ENCODE measurements at regions not wholly inside any gene's neighbourhood (a gene's known extent, or its start where the extent isn't known, plus 50 kb on each side); places are given as distances from the start of the nearest gene placed in this dataset.

- no peak for TF ChIP-seq E2F2 (CRISPR knock-in tag; IDR thresholded peaks at IDR 0.05; ENCODE audit: borderline replicate concordance)
- TF ChIP-seq PCBP2 (optimal IDR thresholded peaks at IDR 0.05; ENCODE audit: low read depth, low read length, poor library complexity, severe bottlenecking), result no peak
- no peak; the same call in 1 of the 2 replicates for TF ChIP-seq ZNF749 (CRISPR knock-in tag; IDR thresholded peaks at IDR 0.05; ENCODE audit: borderline replicate concordance)
- no peak for TF ChIP-seq MAFF (IDR thresholded peaks at IDR 0.05; ENCODE audit: low read depth, low read length)
- no peak for TF ChIP-seq ZIK1 (CRISPR knock-in tag; IDR thresholded peaks at IDR 0.05; ENCODE audit: borderline replicate concordance, low read depth)
- no peak for TF ChIP-seq SUZ12 (IDR thresholded peaks at IDR 0.05; ENCODE audit: low read depth, low read length)
- no peak for TF ChIP-seq ZNF121 (CRISPR knock-in tag; IDR thresholded peaks at IDR 0.05)
- no peak for TF ChIP-seq PHF5A (CRISPR knock-in tag; IDR thresholded peaks at IDR 0.05; ENCODE audit: low read depth, unreplicated experiment)
- TF ChIP-seq ZFP91 (CRISPR knock-in tag; IDR thresholded peaks at IDR 0.05; ENCODE audit: borderline replicate concordance), result no peak; the same call in 1 of the 2 replicates
- TF ChIP-seq SCMH1 (CRISPR knock-in tag; IDR thresholded peaks at IDR 0.05; ENCODE audit: borderline replicate concordance), result no peak
- TF ChIP-seq PTBP1 (IDR thresholded peaks at IDR 0.05; ENCODE audit: low read depth, low read length, poor library complexity, severe bottlenecking), result no peak
- TF ChIP-seq, protein P1, sequence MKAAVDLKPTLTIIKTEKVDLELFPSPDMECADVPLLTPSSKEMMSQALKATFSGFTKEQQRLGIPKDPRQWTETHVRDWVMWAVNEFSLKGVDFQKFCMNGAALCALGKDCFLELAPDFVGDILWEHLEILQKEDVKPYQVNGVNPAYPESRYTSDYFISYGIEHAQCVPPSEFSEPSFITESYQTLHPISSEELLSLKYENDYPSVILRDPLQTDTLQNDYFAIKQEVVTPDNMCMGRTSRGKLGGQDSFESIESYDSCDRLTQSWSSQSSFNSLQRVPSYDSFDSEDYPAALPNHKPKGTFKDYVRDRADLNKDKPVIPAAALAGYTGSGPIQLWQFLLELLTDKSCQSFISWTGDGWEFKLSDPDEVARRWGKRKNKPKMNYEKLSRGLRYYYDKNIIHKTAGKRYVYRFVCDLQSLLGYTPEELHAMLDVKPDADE (CRISPR knock-in tag; IDR thresholded peaks at IDR 0.05), result no peak
- TF ChIP-seq, protein P2, sequence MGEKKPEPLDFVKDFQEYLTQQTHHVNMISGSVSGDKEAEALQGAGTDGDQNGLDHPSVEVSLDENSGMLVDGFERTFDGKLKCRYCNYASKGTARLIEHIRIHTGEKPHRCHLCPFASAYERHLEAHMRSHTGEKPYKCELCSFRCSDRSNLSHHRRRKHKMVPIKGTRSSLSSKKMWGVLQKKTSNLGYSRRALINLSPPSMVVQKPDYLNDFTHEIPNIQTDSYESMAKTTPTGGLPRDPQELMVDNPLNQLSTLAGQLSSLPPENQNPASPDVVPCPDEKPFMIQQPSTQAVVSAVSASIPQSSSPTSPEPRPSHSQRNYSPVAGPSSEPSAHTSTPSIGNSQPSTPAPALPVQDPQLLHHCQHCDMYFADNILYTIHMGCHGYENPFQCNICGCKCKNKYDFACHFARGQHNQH (CRISPR knock-in tag; IDR thresholded peaks at IDR 0.05), result peak; percentile 80
- TF ChIP-seq MTERF4 (CRISPR knock-in tag; IDR thresholded peaks at IDR 0.05), result no peak
- no peak for TF ChIP-seq PREB (CRISPR knock-in tag; IDR thresholded peaks at IDR 0.05)
- no peak for TF ChIP-seq SNAI1 (CRISPR knock-in tag; IDR thresholded peaks at IDR 0.05; ENCODE audit: borderline replicate concordance)
- TF ChIP-seq ZNF737 (CRISPR knock-in tag; IDR thresholded peaks at IDR 0.05; ENCODE audit: borderline replicate concordance), result no peak; the same call in 1 of the 2 replicates
- TF ChIP-seq HDAC1 (CRISPR knock-in tag; IDR thresholded peaks at IDR 0.05), result no peak; the same call in 1 of the 2 replicates
- TF ChIP-seq ZFP1 (CRISPR knock-in tag; IDR thresholded peaks at IDR 0.05), result no peak
- no peak for TF ChIP-seq ZNF17 (CRISPR knock-in tag; IDR thresholded peaks at IDR 0.05)
- peak; percentile 29; the same call in 1 of the 2 replicates for TF ChIP-seq THAP11 (CRISPR knock-in tag; IDR thresholded peaks at IDR 0.05)
- TF ChIP-seq ZNF839 (CRISPR knock-in tag; IDR thresholded peaks at IDR 0.05; ENCODE audit: borderline replicate concordance), result no peak
Observed at GRCh38 chr6:27668442-27669294, 195.8 kb upstream of the ZNF184 start (continued).

Data from HepG2 (cell line).